Lower leg skin (tissue), 3 donors: ENCODE measurements at regions not wholly inside any gene's neighbourhood (a gene's known extent, or its start where the extent isn't known, plus 50 kb on each side); places are given as distances from the start of the nearest gene placed in this dataset.

Source experiments
- POLR2A ChIP-seq, 2 donors: fragments of 450-650 bp; IDR thresholded peaks; one replicate each; pipeline ENCODE4 v1.6.1; 2016 to 2017; ENCODE audit warnings: antibody characterized with exemption in 2 of 2, mild to moderate bottlenecking in 1 of 2, moderate library complexity in 1 of 2
- TF ChIP-seq, protein P1 (sequence below), 3 donors: fragments of 450-650 bp; IDR thresholded peaks; one replicate each; pipeline ENCODE4 v1.5.1; 2016; ENCODE audit warnings: antibody characterized with exemption in 3 of 3, mild to moderate bottlenecking in 3 of 3, moderate library complexity in 2 of 3

DNA sequence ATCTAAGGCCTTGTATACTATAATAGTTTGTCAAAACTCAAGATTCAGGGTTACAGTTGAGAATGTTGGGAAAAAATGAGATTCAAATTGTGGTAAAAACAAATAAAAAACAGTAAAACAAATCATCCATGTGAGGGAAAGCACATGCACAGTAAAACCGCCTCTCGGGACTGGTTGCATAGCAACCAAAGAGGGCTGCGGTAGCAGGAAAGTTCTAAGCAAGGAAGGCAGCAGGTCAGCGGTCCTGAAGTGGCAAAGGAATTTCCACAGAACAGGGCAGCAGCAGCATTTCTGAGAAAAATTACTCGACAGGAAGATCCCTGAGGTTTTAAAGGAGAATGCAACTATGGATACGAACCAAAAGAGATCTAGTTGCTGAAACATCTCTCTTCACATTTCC, 93.7 kb downstream of the DYNAP start:
- TF ChIP-seq, protein P1, sequence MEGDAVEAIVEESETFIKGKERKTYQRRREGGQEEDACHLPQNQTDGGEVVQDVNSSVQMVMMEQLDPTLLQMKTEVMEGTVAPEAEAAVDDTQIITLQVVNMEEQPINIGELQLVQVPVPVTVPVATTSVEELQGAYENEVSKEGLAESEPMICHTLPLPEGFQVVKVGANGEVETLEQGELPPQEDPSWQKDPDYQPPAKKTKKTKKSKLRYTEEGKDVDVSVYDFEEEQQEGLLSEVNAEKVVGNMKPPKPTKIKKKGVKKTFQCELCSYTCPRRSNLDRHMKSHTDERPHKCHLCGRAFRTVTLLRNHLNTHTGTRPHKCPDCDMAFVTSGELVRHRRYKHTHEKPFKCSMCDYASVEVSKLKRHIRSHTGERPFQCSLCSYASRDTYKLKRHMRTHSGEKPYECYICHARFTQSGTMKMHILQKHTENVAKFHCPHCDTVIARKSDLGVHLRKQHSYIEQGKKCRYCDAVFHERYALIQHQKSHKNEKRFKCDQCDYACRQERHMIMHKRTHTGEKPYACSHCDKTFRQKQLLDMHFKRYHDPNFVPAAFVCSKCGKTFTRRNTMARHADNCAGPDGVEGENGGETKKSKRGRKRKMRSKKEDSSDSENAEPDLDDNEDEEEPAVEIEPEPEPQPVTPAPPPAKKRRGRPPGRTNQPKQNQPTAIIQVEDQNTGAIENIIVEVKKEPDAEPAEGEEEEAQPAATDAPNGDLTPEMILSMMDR (IDR thresholded peaks at IDR 0.05), result no peak
- TF ChIP-seq POLR2A (IDR thresholded peaks at IDR 0.05), result no peak
